ENCODE measurements at regions not wholly inside any gene's neighbourhood (a gene's known extent, or its start where the extent isn't known, plus 50 kb on each side); places are given as distances from the start of the nearest gene placed in this dataset.

DNA sequence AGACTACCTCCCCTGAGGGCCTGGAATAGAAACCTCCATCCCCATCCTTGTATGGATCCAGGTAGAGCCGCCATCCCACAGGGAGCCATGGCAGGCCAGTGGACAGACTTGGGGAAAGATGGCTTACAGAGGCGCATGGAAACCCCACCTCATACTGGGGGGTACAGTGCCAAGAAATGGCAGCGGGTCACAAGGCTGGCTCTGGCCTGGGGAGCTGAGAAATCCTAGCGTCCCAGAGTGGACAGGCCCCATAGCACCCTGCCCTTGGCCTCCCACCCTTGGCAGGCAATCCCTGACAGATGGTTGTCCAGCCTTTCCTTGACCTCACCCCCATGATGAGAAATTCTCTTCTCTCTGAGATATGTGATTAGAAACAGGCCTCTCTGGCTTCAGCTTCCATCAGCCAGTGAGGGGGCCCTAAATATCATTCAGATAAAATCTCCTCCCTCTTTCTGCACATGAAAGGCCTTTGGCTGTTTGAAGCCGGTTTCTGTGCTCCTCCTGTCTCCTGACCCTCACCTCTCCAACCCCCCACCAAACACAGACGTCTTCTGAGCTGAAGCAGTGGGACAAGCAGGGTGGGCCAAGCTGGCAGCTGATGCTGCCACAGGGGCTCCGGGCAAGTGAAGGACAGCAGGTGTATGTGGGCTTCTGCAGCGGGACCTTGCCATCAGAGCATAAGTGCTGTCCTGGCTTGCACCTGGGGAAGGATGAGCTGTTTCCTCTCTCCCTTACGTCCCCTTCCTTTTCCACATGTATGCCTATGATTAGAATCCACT, 204.4 kb upstream of the MAMLD1 start:
- 80 to 89% methylated on average over 9 of the region's 9 CpGs for WGBS, 2 donors
- Histone ChIP-seq H3K27ac (ENCODE audit: low read depth in 2 of 2, low read length in 1 of 2) (no peak overlapping the region), H3K4me3 (ENCODE audit: low read depth in 1 of 2, low read length in 2 of 2) (no peak overlapping the region), H3K27me3 (ENCODE audit: control insufficient read depth in 1 of 2, insufficient read depth in 2 of 2, low read length in 2 of 2) (no peaks in the 10 kb centered on the region), H3K36me3 (ENCODE audit: control insufficient read depth in 2 of 2, insufficient read depth in 2 of 2, low read length in 1 of 2) (no peaks in the 10 kb centered on the region), H3K9me3 (ENCODE audit: control insufficient read depth in 2 of 2, insufficient read depth in 1 of 2, low read depth in 1 of 2, low read length in 1 of 2) (no peaks in the 10 kb centered on the region), H3K4me1 (ENCODE audit: control insufficient read depth in 2 of 2, insufficient read depth in 2 of 2, low read length in 1 of 2) (no peaks in the 10 kb centered on the region)

DNA sequence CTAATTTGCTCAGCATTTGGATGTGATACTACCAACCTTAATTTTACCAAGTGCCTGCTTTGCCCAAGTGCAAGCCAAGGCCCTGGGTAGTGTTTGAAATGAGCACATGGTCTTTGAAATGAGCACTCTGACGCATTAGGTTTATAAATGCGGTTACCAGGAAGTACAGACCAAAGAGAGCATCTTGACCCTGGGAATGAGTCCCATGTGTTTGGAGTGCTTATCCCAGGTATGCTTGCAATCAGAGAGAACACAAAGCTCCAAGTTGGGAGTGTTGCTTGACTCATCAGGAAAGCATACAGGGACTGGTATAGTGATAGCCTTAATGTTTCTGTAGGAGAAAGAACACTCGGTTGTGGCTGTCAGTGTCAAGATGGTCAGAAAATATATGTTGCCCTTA, 203.6 kb upstream of the MAMLD1 start:
- WGBS, 2 donors = 79 to 94% methylated on average over 3 of the region's 3 CpGs

DNA sequence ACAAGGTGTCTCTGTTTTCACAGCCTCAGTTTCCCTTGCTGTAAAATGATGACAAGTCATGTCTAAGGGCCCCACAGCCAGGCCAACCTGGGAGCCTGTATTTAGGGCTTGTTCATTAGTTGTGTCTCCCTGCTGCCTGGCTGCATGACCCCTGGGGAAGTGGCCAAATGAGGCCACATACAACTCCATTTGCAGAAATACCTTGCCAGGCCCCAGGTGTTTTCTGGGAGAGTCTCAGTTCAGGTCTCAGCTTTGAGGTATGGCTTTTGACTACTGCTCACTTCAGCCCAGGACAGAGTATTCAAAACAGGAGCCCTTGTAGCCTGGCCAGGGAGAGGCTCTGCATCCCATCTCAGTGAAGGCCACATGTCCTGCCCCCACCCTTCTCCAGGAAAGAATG, 202.5 kb upstream of the MAMLD1 start:
- no peaks in the 10 kb centered on the region for H3K9me3 ChIP-seq (ENCODE audit: control insufficient read depth in 2 of 2, insufficient read depth in 1 of 2, low read depth in 1 of 2, low read length in 1 of 2)
- no peak overlapping the region for H3K27ac ChIP-seq (ENCODE audit: low read depth in 2 of 2, low read length in 1 of 2)
- no peaks in the 10 kb centered on the region for H3K36me3 ChIP-seq (ENCODE audit: control insufficient read depth in 2 of 2, insufficient read depth in 2 of 2, low read length in 1 of 2)
- H3K4me1 ChIP-seq (ENCODE audit: control insufficient read depth in 2 of 2, insufficient read depth in 2 of 2, low read length in 1 of 2) = no peaks in the 10 kb centered on the region
- H3K27me3 ChIP-seq (ENCODE audit: control insufficient read depth in 1 of 2, insufficient read depth in 2 of 2, low read length in 2 of 2) = no peaks in the 10 kb centered on the region
- no peak overlapping the region for H3K4me3 ChIP-seq (ENCODE audit: low read depth in 1 of 2, low read length in 2 of 2)

More for the DNA sequence above, 203.6 kb upstream of the MAMLD1 start:
- Histone ChIP-seq H3K4me3 (ENCODE audit: low read depth in 1 of 2, low read length in 2 of 2) (no peak overlapping the region), H3K9me3 (ENCODE audit: control insufficient read depth in 2 of 2, insufficient read depth in 1 of 2, low read depth in 1 of 2, low read length in 1 of 2) (no peaks in the 10 kb centered on the region), H3K27ac (ENCODE audit: low read depth in 2 of 2, low read length in 1 of 2) (no peak overlapping the region), H3K36me3 (ENCODE audit: control insufficient read depth in 2 of 2, insufficient read depth in 2 of 2, low read length in 1 of 2) (no peaks in the 10 kb centered on the region), H3K4me1 (ENCODE audit: control insufficient read depth in 2 of 2, insufficient read depth in 2 of 2, low read length in 1 of 2) (no peaks in the 10 kb centered on the region), H3K27me3 (ENCODE audit: control insufficient read depth in 1 of 2, insufficient read depth in 2 of 2, low read length in 2 of 2) (no peaks in the 10 kb centered on the region)

DNA sequence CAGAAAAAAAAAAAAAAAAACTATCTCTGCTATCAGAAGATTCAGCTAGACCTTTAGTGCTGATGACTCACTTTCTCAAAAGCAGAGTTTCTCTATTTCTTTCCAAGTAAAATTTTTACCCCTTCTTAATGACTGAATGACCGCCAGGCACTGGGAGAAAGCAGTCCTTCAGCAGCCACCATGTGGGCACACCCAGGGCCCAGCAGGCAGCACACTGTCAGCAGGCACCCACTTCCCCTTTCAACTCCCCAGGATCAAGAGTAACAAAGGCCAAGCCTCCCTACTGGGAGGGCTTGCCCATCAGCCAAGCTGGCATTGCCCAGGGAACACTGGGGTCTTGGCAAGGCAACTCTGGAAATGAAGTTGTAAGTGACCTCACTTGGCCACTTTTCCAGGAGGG, 201.9 kb upstream of the MAMLD1 start:
- Histone ChIP-seq H3K27ac (ENCODE audit: low read depth in 2 of 2, low read length in 1 of 2) (no peak overlapping the region), H3K27me3 (ENCODE audit: control insufficient read depth in 1 of 2, insufficient read depth in 2 of 2, low read length in 2 of 2) (no peaks in the 10 kb centered on the region), H3K36me3 (ENCODE audit: control insufficient read depth in 2 of 2, insufficient read depth in 2 of 2, low read length in 1 of 2) (no peaks in the 10 kb centered on the region), H3K4me3 (ENCODE audit: low read depth in 1 of 2, low read length in 2 of 2) (no peak overlapping the region), H3K9me3 (ENCODE audit: control insufficient read depth in 2 of 2, insufficient read depth in 1 of 2, low read depth in 1 of 2, low read length in 1 of 2) (no peaks in the 10 kb centered on the region), H3K4me1 (ENCODE audit: control insufficient read depth in 2 of 2, insufficient read depth in 2 of 2, low read length in 1 of 2) (no peaks in the 10 kb centered on the region)
- WGBS, 2 donors = 87 to 89% methylated on average over 1 of the region's 1 CpG

DNA sequence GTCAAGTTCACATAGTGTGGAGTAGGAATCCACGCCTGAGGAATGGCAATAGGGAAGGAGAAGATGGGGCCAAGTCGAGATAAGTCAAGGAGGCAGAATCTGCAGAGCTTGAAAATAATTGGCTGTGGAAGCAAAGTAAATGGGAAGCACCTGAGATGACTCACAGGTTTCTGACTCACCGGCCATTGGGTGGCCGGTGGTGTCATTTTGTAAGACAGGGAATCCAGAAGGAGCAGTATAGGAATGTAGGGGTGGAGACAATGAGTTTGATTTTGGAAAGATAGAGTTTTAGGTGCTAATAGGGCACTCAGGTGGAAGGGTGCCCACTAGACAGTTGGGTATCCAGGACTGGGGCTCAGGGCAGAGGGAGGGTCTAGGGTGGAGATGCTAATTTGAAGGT, 201.0 kb upstream of the MAMLD1 start:
- Histone ChIP-seq H3K36me3 (ENCODE audit: control insufficient read depth in 2 of 2, insufficient read depth in 2 of 2, low read length in 1 of 2) (no peaks in the 10 kb centered on the region), H3K4me1 (ENCODE audit: control insufficient read depth in 2 of 2, insufficient read depth in 2 of 2, low read length in 1 of 2) (no peaks in the 10 kb centered on the region), H3K4me3 (ENCODE audit: low read depth in 1 of 2, low read length in 2 of 2) (no peak overlapping the region), H3K27ac (ENCODE audit: low read depth in 2 of 2, low read length in 1 of 2) (no peak overlapping the region), H3K9me3 (ENCODE audit: control insufficient read depth in 2 of 2, insufficient read depth in 1 of 2, low read depth in 1 of 2, low read length in 1 of 2) (no peaks in the 10 kb centered on the region), H3K27me3 (ENCODE audit: control insufficient read depth in 1 of 2, insufficient read depth in 2 of 2, low read length in 2 of 2) (no peaks in the 10 kb centered on the region)
- WGBS, 2 donors = 57 to 64% methylated on average over 4 of the region's 4 CpGs

DNA sequence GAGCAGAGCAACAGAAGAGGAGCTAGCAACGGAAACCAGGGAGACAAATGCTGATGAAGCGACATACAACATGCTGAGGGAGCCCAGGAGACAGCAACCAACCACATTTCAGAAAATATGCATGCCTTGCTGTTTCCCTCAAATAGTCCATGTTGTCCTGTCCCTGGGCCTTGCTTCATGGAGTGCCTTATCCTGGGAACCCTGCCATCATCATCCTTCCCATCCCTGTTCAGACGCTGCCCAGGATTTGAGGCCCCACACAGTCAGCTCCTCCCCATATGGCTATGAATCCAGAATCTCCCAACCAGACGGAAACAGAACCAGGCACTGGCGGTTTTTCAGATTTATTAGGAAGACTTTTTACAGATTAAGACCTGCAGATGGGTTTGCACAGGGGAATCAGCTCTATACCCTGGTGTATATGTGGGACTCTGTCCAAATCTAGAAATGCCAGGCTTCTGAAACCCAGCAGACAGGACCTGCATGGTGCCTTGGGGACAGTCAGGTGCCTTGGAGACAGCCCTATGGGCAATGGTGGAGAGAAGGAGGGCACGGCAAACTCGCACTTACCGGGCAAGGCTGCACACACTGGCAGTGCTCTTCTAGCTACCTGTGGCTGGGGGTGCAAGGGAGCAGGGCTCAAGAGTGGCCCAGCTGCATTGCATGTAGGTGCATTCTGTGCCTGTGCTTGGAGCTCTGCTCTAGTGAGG, 199.7 kb upstream of the MAMLD1 start:
- WGBS, 2 donors = 67 to 82% methylated on average over 8 of the region's 8 CpGs
- Histone ChIP-seq H3K27me3 (ENCODE audit: control insufficient read depth in 1 of 2, insufficient read depth in 2 of 2, low read length in 2 of 2) (no peaks in the 10 kb centered on the region), H3K4me3 (ENCODE audit: low read depth in 1 of 2, low read length in 2 of 2) (no peak overlapping the region), H3K36me3 (ENCODE audit: control insufficient read depth in 2 of 2, insufficient read depth in 2 of 2, low read length in 1 of 2) (no peaks in the 10 kb centered on the region), H3K9me3 (ENCODE audit: control insufficient read depth in 2 of 2, insufficient read depth in 1 of 2, low read depth in 1 of 2, low read length in 1 of 2) (no peaks in the 10 kb centered on the region), H3K4me1 (ENCODE audit: control insufficient read depth in 2 of 2, insufficient read depth in 2 of 2, low read length in 1 of 2) (no peaks in the 10 kb centered on the region), H3K27ac (ENCODE audit: low read depth in 2 of 2, low read length in 1 of 2) (no peak overlapping the region)

DNA sequence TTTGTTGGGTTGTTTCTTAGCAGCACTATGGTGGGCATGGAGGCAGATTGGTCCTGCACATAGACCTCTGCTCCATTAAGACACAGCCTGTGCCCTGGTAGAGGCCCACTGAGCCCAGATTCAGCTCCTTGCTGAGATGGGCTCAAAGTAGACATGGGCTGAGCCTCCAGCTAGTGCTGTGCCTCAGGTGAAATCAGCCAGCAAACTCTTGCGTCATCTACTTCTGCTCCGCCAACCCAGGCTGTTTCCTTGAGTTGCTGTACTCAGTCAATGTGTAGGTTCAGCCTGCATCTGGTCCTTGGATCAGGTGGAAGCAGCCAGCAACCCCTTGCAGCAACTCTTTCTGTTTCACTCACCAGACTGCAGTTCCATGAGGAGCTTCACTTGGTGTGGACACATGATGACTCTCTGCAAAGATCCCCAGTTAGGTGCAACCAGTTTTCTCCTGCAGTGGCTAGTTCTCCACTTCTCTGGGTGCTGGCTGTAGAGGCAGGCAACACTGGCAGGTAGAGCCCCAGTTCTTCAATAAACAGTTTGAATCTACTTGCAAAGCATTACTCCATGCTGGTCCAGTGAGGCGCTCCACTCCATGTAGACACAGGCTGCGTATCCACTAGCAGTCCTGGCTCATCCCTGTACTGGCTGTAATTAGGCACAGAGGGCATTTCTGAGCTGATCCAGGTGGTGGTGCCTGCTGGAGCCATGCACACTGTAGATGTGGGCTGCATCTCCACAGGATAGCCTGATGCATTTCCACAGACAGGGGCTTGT, 199.0 kb upstream of the MAMLD1 start:
- WGBS, 2 donors = 92 to 94% methylated on average over 4 of the region's 4 CpGs

DNA sequence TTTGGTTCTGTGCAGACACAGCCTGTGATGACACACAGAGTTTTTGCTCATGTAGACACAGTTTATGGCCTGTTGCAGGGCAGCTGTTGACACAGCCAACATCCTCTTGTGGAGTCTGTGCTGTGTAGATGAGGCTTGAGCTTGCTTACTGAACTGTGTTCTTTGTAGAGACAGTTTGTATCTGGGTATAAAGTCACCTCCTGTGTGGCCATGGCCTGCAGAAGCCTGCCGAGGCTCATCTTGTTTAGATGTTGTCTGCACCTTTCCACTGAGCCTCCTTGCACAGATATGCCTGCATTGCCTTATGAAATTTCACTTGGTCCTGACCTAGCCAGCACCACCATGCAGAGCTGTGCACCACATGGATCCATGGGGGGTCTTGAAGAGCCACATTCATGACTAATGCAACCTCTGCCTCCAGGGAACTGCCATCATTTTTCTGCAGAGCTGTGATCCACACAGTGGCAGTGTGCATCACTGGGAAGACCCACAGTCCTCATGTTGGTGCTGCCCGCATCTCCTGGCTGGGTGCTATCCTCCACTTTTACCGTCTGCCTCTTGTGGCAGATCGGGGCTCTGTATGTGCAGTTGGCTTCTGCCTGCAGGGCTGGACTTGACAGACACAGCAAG, 198.0 kb upstream of the MAMLD1 start:
- no peak overlapping the region for H3K4me3 ChIP-seq (ENCODE audit: low read depth in 1 of 2, low read length in 2 of 2)
- no peaks in the 10 kb centered on the region for H3K9me3 ChIP-seq (ENCODE audit: control insufficient read depth in 2 of 2, insufficient read depth in 1 of 2, low read depth in 1 of 2, low read length in 1 of 2)
- 79 to 89% methylated on average over 4 of the region's 4 CpGs for WGBS, 2 donors
- no peaks in the 10 kb centered on the region for H3K36me3 ChIP-seq (ENCODE audit: control insufficient read depth in 2 of 2, insufficient read depth in 2 of 2, low read length in 1 of 2)
- no peaks in the 10 kb centered on the region for H3K27me3 ChIP-seq (ENCODE audit: control insufficient read depth in 1 of 2, insufficient read depth in 2 of 2, low read length in 2 of 2)
- H3K4me1 ChIP-seq (ENCODE audit: control insufficient read depth in 2 of 2, insufficient read depth in 2 of 2, low read length in 1 of 2) = no peaks in the 10 kb centered on the region
- H3K27ac ChIP-seq (ENCODE audit: low read depth in 2 of 2, low read length in 1 of 2) = no peak overlapping the region

More for the DNA sequence above, 199.0 kb upstream of the MAMLD1 start:
- Histone ChIP-seq H3K4me1 (ENCODE audit: control insufficient read depth in 2 of 2, insufficient read depth in 2 of 2, low read length in 1 of 2) (no peaks in the 10 kb centered on the region), H3K36me3 (ENCODE audit: control insufficient read depth in 2 of 2, insufficient read depth in 2 of 2, low read length in 1 of 2) (no peaks in the 10 kb centered on the region), H3K4me3 (ENCODE audit: low read depth in 1 of 2, low read length in 2 of 2) (no peak overlapping the region), H3K9me3 (ENCODE audit: control insufficient read depth in 2 of 2, insufficient read depth in 1 of 2, low read depth in 1 of 2, low read length in 1 of 2) (no peaks in the 10 kb centered on the region), H3K27ac (ENCODE audit: low read depth in 2 of 2, low read length in 1 of 2) (no peak overlapping the region), H3K27me3 (ENCODE audit: control insufficient read depth in 1 of 2, insufficient read depth in 2 of 2, low read length in 2 of 2) (no peaks in the 10 kb centered on the region)

DNA sequence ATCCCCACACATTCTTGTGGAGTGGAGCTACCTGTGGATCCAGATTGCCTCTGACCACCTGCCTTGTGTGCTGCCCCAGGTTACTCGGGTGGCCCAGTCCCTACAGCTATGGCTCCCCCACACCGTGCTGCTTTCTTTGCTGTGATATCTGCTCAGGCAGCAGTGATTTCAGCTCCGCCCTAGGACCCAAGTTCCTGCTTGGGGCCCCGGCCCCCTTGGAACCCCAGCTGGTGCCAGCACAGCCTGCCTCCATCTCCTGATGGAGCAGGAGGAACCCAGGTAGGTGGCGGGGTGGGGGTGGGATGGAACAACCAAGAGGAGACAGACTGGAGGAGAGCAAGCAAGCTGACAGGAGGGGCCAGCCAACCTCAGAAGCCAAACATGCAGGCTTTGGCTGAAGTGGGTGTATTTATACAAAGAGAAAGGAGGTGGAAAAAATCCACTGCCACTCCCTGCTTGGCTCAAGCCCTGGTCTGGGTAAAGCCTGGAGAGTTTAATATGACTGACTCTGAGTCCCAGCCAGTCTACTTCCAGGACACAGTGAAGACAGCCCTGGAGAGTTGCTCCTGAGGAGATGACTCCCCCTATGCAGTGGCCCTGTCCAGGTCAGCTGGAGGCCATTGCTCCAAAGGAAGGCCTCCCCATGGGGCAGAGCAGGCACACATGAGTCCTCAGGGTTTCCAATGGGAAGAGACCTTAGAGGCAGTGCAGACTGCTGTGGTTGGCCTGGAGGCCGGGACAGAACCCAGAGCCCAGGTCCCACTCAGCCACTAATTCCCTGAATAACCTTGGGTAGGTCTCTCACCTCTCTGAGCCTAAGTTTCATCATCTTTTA, 197.1 kb upstream of the MAMLD1 start:
- no peaks in the 10 kb centered on the region for H3K27me3 ChIP-seq (ENCODE audit: control insufficient read depth in 1 of 2, insufficient read depth in 2 of 2, low read length in 2 of 2)
- H3K9me3 ChIP-seq (ENCODE audit: control insufficient read depth in 2 of 2, insufficient read depth in 1 of 2, low read depth in 1 of 2, low read length in 1 of 2) = no peaks in the 10 kb centered on the region
- no peak overlapping the region for H3K4me3 ChIP-seq (ENCODE audit: low read depth in 1 of 2, low read length in 2 of 2)
- H3K27ac ChIP-seq (ENCODE audit: low read depth in 2 of 2, low read length in 1 of 2) = no peak overlapping the region
- H3K4me1 ChIP-seq (ENCODE audit: control insufficient read depth in 2 of 2, insufficient read depth in 2 of 2, low read length in 1 of 2) = no peaks in the 10 kb centered on the region
- WGBS, 2 donors = 67 to 75% methylated on average over 6 of the region's 6 CpGs
- H3K36me3 ChIP-seq (ENCODE audit: control insufficient read depth in 2 of 2, insufficient read depth in 2 of 2, low read length in 1 of 2) = no peaks in the 10 kb centered on the region
